GM12878 (cell line): ENCODE measurements at regions not wholly inside any gene's neighbourhood (a gene's known extent, or its start where the extent isn't known, plus 50 kb on each side); places are given as distances from the start of the nearest gene placed in this dataset.

ENCODE experiments used
- ATAC-seq: fragments of 200-7000 bp; cut with Tn5 transposase; 3 replicates; pipeline ENCODE4 v1.9.1; 2020; ENCODE audit warnings: mild to moderate bottlenecking, moderate library complexity
- BruUV-seq: library from RNA; stranded (reverse); fragments of 400-500 nt; replicated peaks from 2 replicates; lab custom pipeline; 2021; lab: Mats Ljungman, UMichigan
- CTCF ChIA-PET: fragments of 300-600 bp; sonication (Branson Sonifier 250); formaldehyde crosslinking; extraction: SDS; loops from one replicate; lab custom pipeline; 2021; ENCODE audit warnings: inconsistent platforms; lab: Yijun Ruan, JAX
- POLR2A ChIA-PET: fragments of 350-600 bp; formaldehyde crosslinking; extraction: SDS; loops from one replicate; lab custom pipeline; 2021; ENCODE audit warnings: inconsistent platforms; lab: Charles Lee
- RAD21 ChIA-PET: fragments of 300-600 bp; sonication (Branson Sonifier 250); formaldehyde crosslinking; loops from one replicate; lab custom pipeline; 2023; ENCODE audit warnings: antibody characterized with exemption; ENCODE audit not compliant: unreplicated experiment; lab: Charles Lee
- SMC1A ChIA-PET: fragments of 300-600 bp; sonication (Branson Sonifier 250); formaldehyde crosslinking; loops from one replicate; lab custom pipeline; 2023; ENCODE audit not compliant: unreplicated experiment, uncharacterized antibody; lab: Charles Lee
- DNase-seq: peaks from one replicate; pipeline ENCODE4 v3.0.0-alpha.2; 2011; ENCODE audit warnings: low read depth, low spot score
- FAIRE-seq: peaks from 3 replicates; lab custom pipeline; 2011; peaks lifted over from hg19 to GRCh38; lab: Jason Lieb, UNC
- H2AFZ ChIP-seq: 2 replicates; pipeline ENCODE4 v1.6.0; 2011; ENCODE audit warnings: low read depth, low read length, control low read depth; ENCODE audit not compliant: control insufficient read depth
- H3K27ac ChIP-seq: 2 replicates; pipeline ENCODE4 v1.5.1; 2011; ENCODE audit warnings: control low read depth; ENCODE audit not compliant: control insufficient read depth, insufficient read depth
- H3K27me3 ChIP-seq, 2 experiments: replicated peaks in 1 of 2; 2 replicates each; pipeline versions ENCODE4 v1.6.0 to v1.6.1; 2011; ENCODE audit warnings: low read length in 1 of 2; ENCODE audit not compliant: control insufficient read depth in 2 of 2, insufficient read depth in 2 of 2
- H3K36me3 ChIP-seq, 2 experiments: 2 replicates each; pipeline ENCODE4 v1.5.1; 2011; ENCODE audit warnings: low read length in 1 of 2; ENCODE audit not compliant: control insufficient read depth in 2 of 2, insufficient read depth in 2 of 2
- H3K4me1 ChIP-seq: 2 replicates; pipeline ENCODE4 v1.6.1; 2011; ENCODE audit warnings: mild to moderate bottlenecking, low read length, moderate library complexity, mixed read lengths; ENCODE audit not compliant: control insufficient read depth, insufficient read depth
- H3K4me2 ChIP-seq: 2 replicates; pipeline ENCODE4 v1.6.0; 2011; ENCODE audit warnings: control low read depth; ENCODE audit not compliant: control insufficient read depth, insufficient read depth
- H3K4me3 ChIP-seq: fragments of 200-600 bp; sonication (generic); 2 replicates; pipeline ENCODE4 v1.5.1; 2016
- H3K79me2 ChIP-seq: 2 replicates; pipeline ENCODE4 v1.6.0; 2011; ENCODE audit warnings: low read length; ENCODE audit not compliant: control insufficient read depth, insufficient read depth
- H3K9ac ChIP-seq: 2 replicates; pipeline ENCODE4 v1.8.0; 2011; ENCODE audit warnings: low read length, control low read depth, mixed read lengths; ENCODE audit not compliant: control insufficient read depth, insufficient read depth
- H3K9me3 ChIP-seq: replicated peaks from 3 replicates; pipeline ENCODE4 v1.5.1; 2011; ENCODE audit warnings: mild to moderate bottlenecking, low read length; ENCODE audit not compliant: control insufficient read depth, insufficient read depth
- H4K20me1 ChIP-seq: 2 replicates; pipeline ENCODE4 v1.6.0; 2011; ENCODE audit not compliant: control insufficient read depth, insufficient read depth
- CHD1 ChIP-seq: IDR thresholded peaks from 2 replicates; pipeline ENCODE4 v1.6.1; 2012; ENCODE audit warnings: low read depth, low read length, improper control_type of control experiment
- CTCF ChIP-seq, 3 experiments: IDR thresholded peaks in 2 of 3; conservative IDR thresholded peaks in 1 of 3; 2 replicates each; pipeline ENCODE4 v1.5.1; 2011; ENCODE audit warnings: low read depth in 3 of 3, low read length in 3 of 3, mild to moderate bottlenecking in 3 of 3, control low read depth in 2 of 3, moderate library complexity in 2 of 3, inconsistent platforms in 1 of 3, mixed read lengths in 1 of 3; ENCODE audit not compliant: control insufficient read depth in 2 of 3, insufficient read depth in 1 of 3; ENCODE audit errors: extremely low read depth in 1 of 3
- EED ChIP-seq: sonication (generic); IDR thresholded peaks from 2 replicates; pipeline ENCODE4 v1.6.1; 2016; ENCODE audit warnings: antibody characterized with exemption, low read depth
- ELK1 ChIP-seq: IDR thresholded peaks from 2 replicates; pipeline ENCODE4 v1.6.1; 2012; ENCODE audit warnings: low read depth, low read length, improper control_type of control experiment
- MEF2B ChIP-seq: fragments of 450-650 bp; IDR thresholded peaks from 2 replicates; pipeline ENCODE4 v1.6.1; 2018; ENCODE audit warnings: mild to moderate bottlenecking, moderate library complexity; ENCODE audit not compliant: partially characterized antibody, poor library complexity, severe bottlenecking
- MTA3 ChIP-seq: IDR thresholded peaks from 2 replicates; pipeline ENCODE4 v1.6.1; 2012; ENCODE audit warnings: low read length, inconsistent platforms, borderline replicate concordance
- in situ Hi-C: fragments of 300-500 bp; cut with MboI; formaldehyde crosslinking; loops from 9 replicates; pipeline ENCODE4 v1.14.3; 2018; ENCODE audit warnings: mixed read lengths
- intact Hi-C: fragments of 100-400 bp; cut with micrococcal nuclease; formaldehyde crosslinking; loops from one replicate; pipeline ENCODE4 v1.14.2; 2022; ENCODE audit not compliant: unreplicated experiment

GRCh38 chr7:112554591-112554990 is 73.8 kb downstream of the LSMEM1 start:
- Histone ChIP-seq H3K79me2 (no peaks in the 10 kb centered on the region), H3K9ac (no peak overlapping the region), H3K4me2 (no peak overlapping the region), H4K20me1 (no peaks in the 10 kb centered on the region), H3K9me3 (no peaks in the 10 kb centered on the region), H3K4me3 (no peak overlapping the region), H3K4me1 (no peaks in the 10 kb centered on the region), H3K27ac (no peak overlapping the region), H2AFZ (no peak overlapping the region), H3K27me3 (no peaks in the 10 kb centered on the region), H3K36me3 (no peaks in the 10 kb centered on the region)
- SMC1A ChIA-PET = no interaction called here
- FAIRE-seq (no peak), DNase-seq (no peak), ATAC-seq (no peak)
- intact Hi-C loops (loop anchor here (5.0 to 10.0 kb wide), 2 partner anchors 730 to 1158 kb away; no protein-coding TSS in a partner anchor), in situ Hi-C loops (loop anchor here (10.0 kb wide), 1 partner anchor 1140 kb away; no protein-coding TSS in a partner anchor)
- TF ChIP-seq CHD1 (no peak), ELK1 (no peak), MTA3 (no peak), MEF2B (no peak), CTCF (IDR thresholded peaks at IDR 0.05 in 2 of 3, conservative IDR thresholded peaks at IDR 0.05 in 1 of 3; ENCODE audit: control insufficient read depth in 2 of 3, extremely low read depth in 1 of 3, insufficient read depth in 1 of 3, low read depth in 3 of 3, low read length in 3 of 3) (0 out of 6 replicates have a peak, but pooled peaks of 1 of the 3 experiments have one; percentile 8), EED (no peak)
- BruUV-seq = no TSS peak
- POLR2A ChIA-PET = no interaction called here
- CTCF ChIA-PET = no interaction called here
- RAD21 ChIA-PET = no interaction called here
